ENCODE measurements at regions not wholly inside any gene's neighbourhood (a gene's known extent, or its start where the extent isn't known, plus 50 kb on each side); places are given as distances from the start of the nearest gene placed in this dataset.

DNA sequence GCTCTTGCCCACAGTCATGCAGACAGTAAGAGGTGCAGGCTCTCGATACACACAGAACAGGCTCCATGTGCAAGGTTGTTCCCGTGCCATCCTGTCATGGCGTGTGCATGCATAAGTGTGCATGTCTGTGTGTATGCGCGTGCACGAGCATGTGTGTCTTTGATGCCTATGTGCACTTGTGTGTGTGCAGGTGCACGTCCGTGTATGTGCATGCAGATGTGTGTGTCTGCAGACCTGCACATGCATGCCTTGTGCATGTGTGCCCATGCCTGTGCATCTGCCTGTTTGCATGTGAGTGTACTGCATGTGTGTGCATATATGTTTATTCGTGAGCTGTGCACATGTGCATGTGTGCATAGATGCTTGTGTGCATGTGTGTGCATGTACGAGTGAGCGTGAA lies 309.8 kb downstream of the TMEM121 start:
- TF ChIP-seq, protein P1, sequence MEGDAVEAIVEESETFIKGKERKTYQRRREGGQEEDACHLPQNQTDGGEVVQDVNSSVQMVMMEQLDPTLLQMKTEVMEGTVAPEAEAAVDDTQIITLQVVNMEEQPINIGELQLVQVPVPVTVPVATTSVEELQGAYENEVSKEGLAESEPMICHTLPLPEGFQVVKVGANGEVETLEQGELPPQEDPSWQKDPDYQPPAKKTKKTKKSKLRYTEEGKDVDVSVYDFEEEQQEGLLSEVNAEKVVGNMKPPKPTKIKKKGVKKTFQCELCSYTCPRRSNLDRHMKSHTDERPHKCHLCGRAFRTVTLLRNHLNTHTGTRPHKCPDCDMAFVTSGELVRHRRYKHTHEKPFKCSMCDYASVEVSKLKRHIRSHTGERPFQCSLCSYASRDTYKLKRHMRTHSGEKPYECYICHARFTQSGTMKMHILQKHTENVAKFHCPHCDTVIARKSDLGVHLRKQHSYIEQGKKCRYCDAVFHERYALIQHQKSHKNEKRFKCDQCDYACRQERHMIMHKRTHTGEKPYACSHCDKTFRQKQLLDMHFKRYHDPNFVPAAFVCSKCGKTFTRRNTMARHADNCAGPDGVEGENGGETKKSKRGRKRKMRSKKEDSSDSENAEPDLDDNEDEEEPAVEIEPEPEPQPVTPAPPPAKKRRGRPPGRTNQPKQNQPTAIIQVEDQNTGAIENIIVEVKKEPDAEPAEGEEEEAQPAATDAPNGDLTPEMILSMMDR (IDR thresholded peaks at IDR 0.05; ENCODE audit: extremely low read depth in 1 of 2, insufficient read depth in 1 of 2, low read depth in 1 of 2, low read length in 2 of 2): no peak
- TF ChIP-seq, protein P2, sequence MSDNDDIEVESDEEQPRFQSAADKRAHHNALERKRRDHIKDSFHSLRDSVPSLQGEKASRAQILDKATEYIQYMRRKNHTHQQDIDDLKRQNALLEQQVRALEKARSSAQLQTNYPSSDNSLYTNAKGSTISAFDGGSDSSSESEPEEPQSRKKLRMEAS (IDR thresholded peaks at IDR 0.05; ENCODE audit: insufficient read depth, insufficient read length): no peak
- TF ChIP-seq POLR2AphosphoS5 (IDR thresholded peaks at IDR 0.05; ENCODE audit: insufficient read depth, low read depth, low read length) (no peak), POLR2A (IDR thresholded peaks at IDR 0.05; ENCODE audit: low read depth, low read length) (no peak), EZH2 (IDR thresholded peaks at IDR 0.05; ENCODE audit: borderline replicate concordance, low read depth, low read length, severe bottlenecking) (no peak), GATA2 (IDR thresholded peaks at IDR 0.05; ENCODE audit: insufficient read depth, insufficient read length, low read depth, low read length) (no peak), FOS (IDR thresholded peaks at IDR 0.05; ENCODE audit: borderline replicate concordance, insufficient read depth, low read length) (no peak)

Data from endothelial cell of umbilical vein (primary cell).